ENCODE measurements at regions not wholly inside any gene's neighbourhood (a gene's known extent, or its start where the extent isn't known, plus 50 kb on each side); places are given as distances from the start of the nearest gene placed in this dataset.

DNA sequence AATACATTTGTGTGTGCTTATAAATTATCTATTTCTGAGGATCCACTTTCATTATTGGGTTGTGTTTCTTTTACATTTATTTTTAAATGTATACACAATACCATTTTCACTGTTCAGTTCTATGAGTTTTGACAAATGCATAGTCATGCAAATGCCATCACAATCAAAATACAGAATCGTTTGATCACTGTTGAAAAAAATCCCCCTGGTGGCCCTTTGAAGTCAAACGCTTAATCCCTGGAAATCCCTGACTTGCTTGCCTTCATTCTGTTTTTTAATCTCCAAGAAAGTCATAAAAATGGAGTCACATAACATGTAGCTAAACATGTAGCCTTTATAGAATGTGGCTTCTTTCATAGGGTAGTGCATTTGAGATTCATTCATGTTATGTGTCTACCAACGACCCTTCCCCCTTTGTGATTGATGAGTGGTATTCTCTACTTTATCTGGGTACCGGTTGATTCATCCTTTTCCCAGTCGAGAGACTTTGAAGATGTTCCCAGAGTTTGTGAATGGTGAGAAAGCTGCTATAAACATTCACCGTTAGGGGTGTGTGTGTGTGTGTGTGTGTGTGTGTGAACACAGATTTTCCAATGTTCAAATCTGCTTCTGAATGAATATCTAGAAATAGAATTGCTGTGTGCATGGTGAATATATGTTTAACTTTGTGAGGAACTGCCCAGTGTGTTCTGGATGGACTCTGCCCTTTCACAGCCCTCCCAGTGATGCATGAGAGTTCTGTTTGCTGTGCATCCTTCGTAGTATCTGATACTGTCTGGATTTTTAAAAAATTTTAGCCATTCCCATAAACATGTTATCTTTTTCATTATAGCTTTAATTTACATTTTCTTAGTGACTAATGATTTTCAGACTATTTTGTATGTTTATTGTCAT is 173.6 kb downstream of the GALR1 start:
- TF ChIP-seq, protein P1, sequence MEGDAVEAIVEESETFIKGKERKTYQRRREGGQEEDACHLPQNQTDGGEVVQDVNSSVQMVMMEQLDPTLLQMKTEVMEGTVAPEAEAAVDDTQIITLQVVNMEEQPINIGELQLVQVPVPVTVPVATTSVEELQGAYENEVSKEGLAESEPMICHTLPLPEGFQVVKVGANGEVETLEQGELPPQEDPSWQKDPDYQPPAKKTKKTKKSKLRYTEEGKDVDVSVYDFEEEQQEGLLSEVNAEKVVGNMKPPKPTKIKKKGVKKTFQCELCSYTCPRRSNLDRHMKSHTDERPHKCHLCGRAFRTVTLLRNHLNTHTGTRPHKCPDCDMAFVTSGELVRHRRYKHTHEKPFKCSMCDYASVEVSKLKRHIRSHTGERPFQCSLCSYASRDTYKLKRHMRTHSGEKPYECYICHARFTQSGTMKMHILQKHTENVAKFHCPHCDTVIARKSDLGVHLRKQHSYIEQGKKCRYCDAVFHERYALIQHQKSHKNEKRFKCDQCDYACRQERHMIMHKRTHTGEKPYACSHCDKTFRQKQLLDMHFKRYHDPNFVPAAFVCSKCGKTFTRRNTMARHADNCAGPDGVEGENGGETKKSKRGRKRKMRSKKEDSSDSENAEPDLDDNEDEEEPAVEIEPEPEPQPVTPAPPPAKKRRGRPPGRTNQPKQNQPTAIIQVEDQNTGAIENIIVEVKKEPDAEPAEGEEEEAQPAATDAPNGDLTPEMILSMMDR (IDR thresholded peaks at IDR 0.05; ENCODE audit: extremely low read depth, insufficient read depth, missing control alignments) = no peak
- in situ Hi-C loops (cut with MboI; ENCODE audit: low pct_unique_long_range_greater_than_20kb, low sequenced_read_pairs, unreplicated experiment) = no loop called here

GRCh38 chr18:77433076-77433475 is 183.4 kb downstream of the GALR1 start:
- no peak for DNase-seq (ENCODE audit: low spot score)
- TF ChIP-seq, protein P1 (IDR thresholded peaks at IDR 0.05; ENCODE audit: extremely low read depth, insufficient read depth, missing control alignments) = no peak
- in situ Hi-C loops (cut with MboI; ENCODE audit: low pct_unique_long_range_greater_than_20kb, low sequenced_read_pairs, unreplicated experiment) = no loop called here

More for the DNA sequence above, 173.6 kb downstream of the GALR1 start:
- no peak for DNase-seq (ENCODE audit: low spot score)

GRCh38 chr18:77439888-77440287 is 190.2 kb downstream of the GALR1 start:
- DNase-seq (ENCODE audit: low spot score) = no peak
- TF ChIP-seq, protein P1 (IDR thresholded peaks at IDR 0.05; ENCODE audit: extremely low read depth, insufficient read depth, missing control alignments) = no peak
- in situ Hi-C loops (cut with MboI; ENCODE audit: low pct_unique_long_range_greater_than_20kb, low sequenced_read_pairs, unreplicated experiment) = no loop called here

DNA sequence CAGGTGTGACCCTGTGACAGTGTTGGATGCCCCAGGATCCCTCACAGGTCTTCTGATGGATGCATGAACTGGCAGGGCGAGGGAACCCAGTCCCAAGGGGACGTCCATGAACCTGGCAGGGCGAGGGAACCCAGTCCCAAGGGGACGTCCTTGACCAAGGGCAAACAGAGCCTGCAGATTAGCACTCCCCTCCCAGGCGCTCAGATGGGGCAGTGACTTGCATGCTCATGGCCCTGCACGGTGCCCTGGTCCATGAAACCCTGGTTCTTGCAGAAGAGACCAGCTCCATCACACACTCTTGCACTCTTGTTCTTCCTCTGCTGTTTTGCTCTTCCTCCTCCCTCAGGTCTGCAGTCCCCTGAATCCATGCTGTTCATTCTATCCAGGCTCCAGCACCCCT is 192.7 kb downstream of the GALR1 start:
- TF ChIP-seq, protein P1 (IDR thresholded peaks at IDR 0.05; ENCODE audit: extremely low read depth, insufficient read depth, missing control alignments) = no peak
- DNase-seq (ENCODE audit: low spot score) = no peak
- in situ Hi-C loops (cut with MboI; ENCODE audit: low pct_unique_long_range_greater_than_20kb, low sequenced_read_pairs, unreplicated experiment) = no loop called here

DNA sequence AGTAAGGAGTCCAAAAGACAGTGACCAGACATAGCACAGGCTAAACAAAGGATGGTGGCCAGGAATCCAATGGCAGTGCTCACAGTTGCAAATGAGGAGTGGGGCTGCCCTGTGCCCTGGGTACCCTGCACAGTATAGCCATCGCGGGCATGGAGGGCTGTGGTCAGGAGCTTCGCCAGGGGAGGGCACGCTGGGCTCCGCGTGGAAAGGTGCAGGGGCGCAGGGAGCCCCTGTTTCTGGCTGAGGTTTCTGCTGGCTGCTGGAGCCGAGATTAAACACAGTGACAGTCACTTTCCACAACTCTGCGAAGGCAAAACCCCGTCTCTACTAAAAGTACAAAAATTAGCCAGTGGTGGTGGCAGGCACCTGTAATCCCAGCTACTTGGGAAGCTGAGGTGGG is 194.7 kb downstream of the GALR1 start:
- DNase-seq (ENCODE audit: low spot score) = no peak
- in situ Hi-C loops (cut with MboI; ENCODE audit: low pct_unique_long_range_greater_than_20kb, low sequenced_read_pairs, unreplicated experiment) = no loop called here
- TF ChIP-seq, protein P1 (IDR thresholded peaks at IDR 0.05; ENCODE audit: extremely low read depth, insufficient read depth, missing control alignments) = no peak

DNA sequence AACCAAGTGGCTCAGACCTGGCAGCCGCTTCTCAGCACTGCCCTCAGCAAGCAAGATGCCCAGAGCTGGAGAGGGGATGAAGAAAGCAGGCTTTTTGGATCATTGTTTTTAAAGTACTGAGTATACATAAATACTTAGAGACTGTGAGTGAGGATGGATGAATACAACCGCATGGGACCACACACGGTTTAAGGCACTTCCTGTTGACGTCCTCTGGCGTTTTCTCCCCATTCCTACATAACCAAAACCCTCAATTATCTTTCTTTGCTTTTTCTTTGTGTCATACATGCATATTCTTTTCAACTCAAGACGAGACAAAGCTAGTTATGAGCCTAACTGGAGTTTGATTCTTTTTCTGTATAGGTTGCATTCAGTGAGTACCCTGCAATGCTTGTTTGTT is 198.4 kb downstream of the GALR1 start:
- TF ChIP-seq, protein P1 (IDR thresholded peaks at IDR 0.05; ENCODE audit: extremely low read depth, insufficient read depth, missing control alignments) = no peak
- no peak for DNase-seq (ENCODE audit: low spot score)
- in situ Hi-C loops (cut with MboI; ENCODE audit: low pct_unique_long_range_greater_than_20kb, low sequenced_read_pairs, unreplicated experiment) = no loop called here
